ENCODE measurements at regions not wholly inside any gene's neighbourhood (a gene's known extent, or its start where the extent isn't known, plus 50 kb on each side); places are given as distances from the start of the nearest gene placed in this dataset.

DNA sequence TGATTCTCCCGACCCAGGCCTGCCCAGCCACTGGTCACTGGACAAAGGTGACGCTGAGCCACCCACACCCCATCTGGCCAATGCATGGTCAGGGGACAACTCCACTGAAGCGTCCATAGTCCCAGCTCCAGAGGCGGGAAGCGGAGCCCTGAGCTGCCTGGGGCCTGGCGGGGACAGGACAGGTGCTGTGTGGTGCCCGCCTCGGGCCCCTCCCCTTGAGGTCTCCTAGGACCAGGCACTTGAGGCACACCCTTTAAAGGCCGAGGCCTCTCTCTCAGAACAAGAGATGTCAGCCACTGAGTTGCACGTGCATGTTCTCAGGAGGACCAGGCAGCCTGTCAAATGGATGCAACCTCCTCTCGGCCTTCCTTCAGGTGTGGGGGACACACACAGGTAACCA, 52.5 kb upstream of the PPP2R2D start:
- Histone ChIP-seq H3K27ac (ENCODE audit: poor library complexity, severe bottlenecking) (no peak overlapping the region), H3K4me3 (ENCODE audit: severe bottlenecking) (no peak overlapping the region), H3K9me3 (ENCODE audit: severe bottlenecking) (no peaks in the 10 kb centered on the region), H3K27me3 (ENCODE audit: insufficient read depth, poor library complexity, severe bottlenecking) (no peaks in the 10 kb centered on the region), H3K36me3 (ENCODE audit: low read depth) (no peaks in the 10 kb centered on the region), H3K4me1 (ENCODE audit: insufficient read depth, poor library complexity, severe bottlenecking) (no peaks in the 10 kb centered on the region)
- ATAC-seq (ENCODE audit: low read depth) = no peak
- peak; percentile 53 for DNase-seq (ENCODE audit: low spot score)
- no peak for TF ChIP-seq CTCF (IDR thresholded peaks at IDR 0.05; ENCODE audit: poor library complexity, severe bottlenecking)

DNA sequence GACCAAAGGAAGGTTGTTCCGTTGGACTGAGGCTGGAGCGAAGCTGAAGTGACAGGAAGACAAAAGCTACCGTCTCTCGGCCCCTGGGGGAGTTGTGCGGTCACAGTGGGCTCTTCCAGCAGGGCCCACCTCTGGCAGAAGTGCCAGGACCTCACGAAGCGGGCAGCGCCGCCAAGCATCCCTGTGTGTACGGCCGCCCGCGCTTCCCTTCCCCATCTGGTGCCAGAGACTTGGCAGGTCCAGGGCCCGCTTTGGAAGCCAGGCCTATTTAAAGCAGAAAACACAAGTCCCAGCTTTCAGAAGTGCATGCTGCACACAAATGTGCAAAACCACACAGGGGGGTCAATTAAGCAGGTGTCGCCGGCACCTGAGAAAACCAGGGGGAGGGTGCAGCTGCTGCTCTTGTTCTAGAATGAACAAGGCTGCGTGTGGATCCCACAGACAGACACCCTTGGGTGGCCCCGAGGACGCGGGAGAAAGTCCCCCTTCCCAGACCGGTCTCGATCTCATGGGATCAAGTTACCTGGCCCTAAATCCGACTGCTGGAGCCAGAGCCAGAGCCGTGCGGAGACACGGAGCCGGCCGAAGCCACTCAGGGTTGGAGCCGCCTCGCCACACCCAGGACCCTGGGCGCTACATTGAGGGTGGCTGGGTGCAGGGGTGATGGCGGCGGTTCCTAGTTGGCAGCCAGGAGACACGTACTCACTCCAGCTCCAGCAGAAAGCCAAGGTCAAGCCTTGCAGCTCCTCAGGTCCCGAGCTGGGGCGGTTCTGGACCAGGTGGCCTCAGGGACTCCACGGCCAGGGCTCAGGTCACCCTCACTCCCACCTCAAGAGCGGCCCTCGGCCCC, 51.8 kb upstream of the PPP2R2D start:
- no peak for TF ChIP-seq CTCF (IDR thresholded peaks at IDR 0.05; ENCODE audit: poor library complexity, severe bottlenecking)
- H3K9me3 ChIP-seq (ENCODE audit: severe bottlenecking) = no peaks in the 10 kb centered on the region
- no peak for ATAC-seq (ENCODE audit: low read depth)
- H3K27me3 ChIP-seq (ENCODE audit: insufficient read depth, poor library complexity, severe bottlenecking) = no peaks in the 10 kb centered on the region
- no peaks in the 10 kb centered on the region for H3K4me1 ChIP-seq (ENCODE audit: insufficient read depth, poor library complexity, severe bottlenecking)
- H3K27ac ChIP-seq (ENCODE audit: poor library complexity, severe bottlenecking) = no peak overlapping the region
- H3K4me3 ChIP-seq (ENCODE audit: severe bottlenecking) = no peak overlapping the region
- DNase-seq (ENCODE audit: low spot score) = no peak
- H3K36me3 ChIP-seq (ENCODE audit: low read depth) = no peaks in the 10 kb centered on the region

DNA sequence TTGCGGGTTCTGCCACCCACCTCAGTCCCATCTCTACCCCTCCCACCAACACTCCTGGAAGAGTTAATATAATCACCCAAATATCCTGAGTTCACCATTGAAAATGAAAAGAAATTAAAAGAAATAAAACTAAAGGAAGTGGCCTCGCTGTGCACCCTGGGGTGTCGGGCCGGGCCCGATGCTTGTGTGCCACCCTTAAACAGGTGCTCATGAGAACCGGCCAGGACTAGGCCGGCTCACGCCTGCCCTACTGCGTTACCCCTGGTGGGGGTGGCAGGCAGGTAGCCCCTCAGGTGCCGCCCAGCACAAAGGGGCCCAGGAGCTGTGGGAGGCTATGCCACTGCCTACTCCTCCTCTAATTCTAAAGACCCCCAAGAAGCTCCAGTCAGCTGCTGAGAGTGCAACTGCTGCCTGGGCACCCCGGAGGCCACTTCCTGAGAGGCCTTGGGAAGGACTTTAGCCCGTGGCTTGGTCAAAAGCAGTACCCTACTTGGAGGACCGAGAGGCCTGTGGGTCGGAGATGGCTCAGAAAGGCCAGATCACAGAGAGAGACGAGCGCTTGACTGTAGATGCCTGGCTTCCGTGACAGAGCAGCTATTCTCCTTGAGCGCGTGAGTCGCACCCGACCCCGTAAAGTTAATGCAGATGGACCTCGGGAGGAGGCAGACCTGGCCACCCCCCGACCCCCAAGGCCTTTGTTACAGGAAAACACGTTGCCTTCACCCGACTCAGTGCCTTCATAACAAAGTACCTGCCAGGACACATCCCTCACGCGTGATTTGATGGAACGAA, 51.0 kb upstream of the PPP2R2D start:
- no peak overlapping the region for H3K4me3 ChIP-seq (ENCODE audit: severe bottlenecking)
- TF ChIP-seq CTCF (IDR thresholded peaks at IDR 0.05; ENCODE audit: poor library complexity, severe bottlenecking) = no peak
- H3K36me3 ChIP-seq (ENCODE audit: low read depth) = no peaks in the 10 kb centered on the region
- H3K9me3 ChIP-seq (ENCODE audit: severe bottlenecking) = no peaks in the 10 kb centered on the region
- DNase-seq (ENCODE audit: low spot score) (no peak), ATAC-seq (ENCODE audit: low read depth) (no peak)
- H3K4me1 ChIP-seq (ENCODE audit: insufficient read depth, poor library complexity, severe bottlenecking) = no peaks in the 10 kb centered on the region
- no peak overlapping the region for H3K27ac ChIP-seq (ENCODE audit: poor library complexity, severe bottlenecking)
- H3K27me3 ChIP-seq (ENCODE audit: insufficient read depth, poor library complexity, severe bottlenecking) = no peaks in the 10 kb centered on the region

GRCh38 chr10:131850383-131850870, 50.4 kb upstream of the PPP2R2D start:
- H3K4me1 ChIP-seq (ENCODE audit: insufficient read depth, poor library complexity, severe bottlenecking) = no peaks in the 10 kb centered on the region
- no peaks in the 10 kb centered on the region for H3K36me3 ChIP-seq (ENCODE audit: low read depth)
- no peaks in the 10 kb centered on the region for H3K9me3 ChIP-seq (ENCODE audit: severe bottlenecking)
- no peak for DNase-seq (ENCODE audit: low spot score)
- no peak for ATAC-seq (ENCODE audit: low read depth)
- H3K27ac ChIP-seq (ENCODE audit: poor library complexity, severe bottlenecking) = no peak overlapping the region
- no peak for TF ChIP-seq CTCF (IDR thresholded peaks at IDR 0.05; ENCODE audit: poor library complexity, severe bottlenecking)
- H3K4me3 ChIP-seq (ENCODE audit: severe bottlenecking) = no peak overlapping the region
- H3K27me3 ChIP-seq (ENCODE audit: insufficient read depth, poor library complexity, severe bottlenecking) = no peaks in the 10 kb centered on the region
